ENCODE measurements at regions not wholly inside any gene's neighbourhood (a gene's known extent, or its start where the extent isn't known, plus 50 kb on each side); places are given as distances from the start of the nearest gene placed in this dataset.

DNA sequence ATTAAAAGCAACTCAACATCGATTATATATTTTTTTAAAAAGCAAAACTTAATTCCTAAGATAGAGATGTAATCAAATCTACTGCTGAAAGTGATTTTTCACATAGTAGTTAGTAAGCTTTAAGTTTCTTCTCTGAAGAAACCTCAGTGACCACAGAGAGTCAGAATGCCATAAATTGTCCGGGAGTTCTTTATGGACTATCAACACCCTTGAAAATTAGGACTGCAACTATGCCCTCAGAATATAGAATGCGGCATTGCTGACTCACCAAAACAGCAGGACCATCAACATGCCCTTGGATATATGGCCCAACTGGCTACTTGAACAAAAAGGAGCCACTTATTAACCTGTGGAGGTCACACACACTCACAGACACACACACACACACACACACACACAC, 228.9 kb upstream of the SNX2 start:
- no peak for TF ChIP-seq JUN (CRISPR knock-in tag; IDR thresholded peaks at IDR 0.05)
- TF ChIP-seq POLR2A (IDR thresholded peaks at IDR 0.05; ENCODE audit: insufficient read depth in 1 of 2, low read depth in 2 of 2, low read length in 2 of 2): no peak
- TF ChIP-seq CREB1 (IDR thresholded peaks at IDR 0.05): no peak
- no peak for TF ChIP-seq CREB1 (CRISPR knock-in tag; IDR thresholded peaks at IDR 0.05)
